ENCODE measurements at regions not wholly inside any gene's neighbourhood (a gene's known extent, or its start where the extent isn't known, plus 50 kb on each side); places are given as distances from the start of the nearest gene placed in this dataset.

DNA sequence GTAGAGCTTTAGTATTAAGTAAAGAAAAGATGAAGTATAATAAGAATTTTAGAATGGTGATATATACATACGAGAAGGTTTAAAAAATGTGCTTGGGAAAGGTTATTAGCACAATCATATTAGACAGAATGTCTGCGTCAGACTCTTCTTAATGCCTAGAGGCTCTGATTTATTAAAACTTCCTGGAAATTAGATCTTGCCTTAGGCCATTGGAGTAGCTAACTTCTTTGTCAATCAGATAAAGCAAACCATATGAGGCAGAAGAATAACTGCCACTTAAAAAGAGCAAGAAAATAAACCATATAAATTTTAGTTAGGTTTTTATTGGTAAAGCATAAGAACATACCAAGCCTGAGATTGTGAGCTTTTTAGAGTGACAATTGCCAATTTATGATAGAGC lies 309.1 kb downstream of the TLL1 start:
- H4K91ac ChIP-seq (ENCODE audit: insufficient read depth, low read depth, low read length) = no peak overlapping the region
- H3K4me1 ChIP-seq (ENCODE audit: control insufficient read depth, insufficient read depth, low read length) = no peaks in the 10 kb centered on the region
- no peak overlapping the region for H3K18ac ChIP-seq (ENCODE audit: low read depth, low read length)
- no peak overlapping the region for H2BK120ac ChIP-seq (ENCODE audit: low read depth, low read length)
- no peak overlapping the region for H3K14ac ChIP-seq (replicated peaks; ENCODE audit: low read depth, low read length)
- H4K5ac ChIP-seq (ENCODE audit: low read depth, low read length) = no peak overlapping the region
- H3K27ac ChIP-seq (ENCODE audit: insufficient read depth, low read length) = no peak overlapping the region
- ChIA-PET POLR2A (ENCODE audit: unreplicated experiment) (no interaction called here), CTCF (no interaction called here)
- H3K9me3 ChIP-seq (ENCODE audit: control insufficient read depth, insufficient read depth, low read length) = no peaks in the 10 kb centered on the region; the same call in 1 of the 2 replicates
- H3K56ac ChIP-seq (ENCODE audit: extremely low read depth, insufficient read depth, low read length) = no peak overlapping the region
- DNase-seq = no peak
- dilution Hi-C loops (cut with HindIII; ENCODE audit: low sequenced_read_pairs, unreplicated experiment) (no loop called here), intact Hi-C loops (cut with micrococcal nuclease) (no loop called here), in situ Hi-C loops (cut with MboI; ENCODE audit: low sequenced_read_pairs) (no loop called here)
- ATAC-seq (ENCODE audit: low read depth) = no peak
- H3K4me2 ChIP-seq (ENCODE audit: low read depth, low read length) = no peak overlapping the region
- no peaks in the 10 kb centered on the region for H3K27me3 ChIP-seq (ENCODE audit: control insufficient read depth, insufficient read depth, low read length)
- no peaks in the 10 kb centered on the region for H3K79me1 ChIP-seq (ENCODE audit: low read depth in 1 of 2, low read length in 2 of 2)
- no peak overlapping the region for H3K23ac ChIP-seq (ENCODE audit: low read depth, low read length)
- H2AFZ ChIP-seq (replicated peaks; ENCODE audit: low read length, poor library complexity) = no peak overlapping the region
- TF ChIP-seq POLR2A (IDR thresholded peaks at IDR 0.05; ENCODE audit: low read depth, low read length) (no peak), NFE2L2 (IDR thresholded peaks at IDR 0.05; ENCODE audit: low read depth, low read length) (no peak), RFX5 (IDR thresholded peaks at IDR 0.05; ENCODE audit: low read depth, low read length) (no peak), SMC3 (IDR thresholded peaks at IDR 0.05; ENCODE audit: low read depth, low read length) (no peak)
- no peak overlapping the region for H2BK5ac ChIP-seq (ENCODE audit: low read depth, low read length, poor library complexity, severe bottlenecking)
- no peak overlapping the region for H2BK15ac ChIP-seq (ENCODE audit: low read depth, low read length)
- no peak overlapping the region for H4K8ac ChIP-seq (ENCODE audit: low read depth in 2 of 2, low read length in 2 of 2)
- BruUV-seq (replicated peaks) = no TSS peak
- no peak overlapping the region for H2AK9ac ChIP-seq (replicated peaks; ENCODE audit: low read depth, low read length, poor library complexity)
- H4K20me1 ChIP-seq (ENCODE audit: insufficient read depth, low read length) = no peaks in the 10 kb centered on the region
- H3K36me3 ChIP-seq (ENCODE audit: control insufficient read depth, insufficient read depth, low read length) = no peaks in the 10 kb centered on the region
- no peak overlapping the region for H2BK20ac ChIP-seq (ENCODE audit: low read depth, low read length)
- H3K9ac ChIP-seq (ENCODE audit: low read depth, low read length) = no peak overlapping the region
- no peak overlapping the region for H3K4ac ChIP-seq (ENCODE audit: low read depth, low read length)
- H2AK5ac ChIP-seq (ENCODE audit: low read depth, low read length) = no peak overlapping the region
- 100% methylated on average over 1 of the region's 2 CpGs; no CpG with 5 or more reads in 1 of the 2 experiments for WGBS, 2 experiments (ENCODE audit: extremely low coverage in 2 of 2, insufficient read length in 1 of 2)
- no peak overlapping the region for H3K4me3 ChIP-seq (ENCODE audit: insufficient read depth, low read depth, low read length)
- H3K9me1 ChIP-seq (ENCODE audit: insufficient read depth, low read length) = no peaks in the 10 kb centered on the region

Measured in IMR-90 (cell line).